ENCODE measurements at regions not wholly inside any gene's neighbourhood (a gene's known extent, or its start where the extent isn't known, plus 50 kb on each side); places are given as distances from the start of the nearest gene placed in this dataset.

DNA sequence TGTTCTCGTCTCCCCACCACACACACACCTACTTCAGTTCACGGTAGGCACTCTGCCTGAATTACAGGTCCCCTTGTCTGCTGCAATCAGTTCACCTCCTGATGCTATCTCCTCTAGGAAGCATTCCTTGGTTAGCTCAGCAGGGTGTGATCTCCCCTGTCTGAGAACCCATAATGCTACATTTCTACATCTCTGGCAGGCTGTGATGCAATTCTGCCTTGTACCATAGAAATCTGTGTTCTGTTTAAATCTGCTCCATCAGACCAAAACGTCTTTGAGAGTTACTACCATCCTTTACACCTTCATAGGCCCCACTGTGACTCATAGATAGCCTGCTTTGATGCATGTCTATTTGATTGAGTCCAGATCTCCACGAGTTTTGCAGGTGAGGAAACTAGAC, 103.9 kb downstream of the TTC32 start:
- TF ChIP-seq, protein P1, sequence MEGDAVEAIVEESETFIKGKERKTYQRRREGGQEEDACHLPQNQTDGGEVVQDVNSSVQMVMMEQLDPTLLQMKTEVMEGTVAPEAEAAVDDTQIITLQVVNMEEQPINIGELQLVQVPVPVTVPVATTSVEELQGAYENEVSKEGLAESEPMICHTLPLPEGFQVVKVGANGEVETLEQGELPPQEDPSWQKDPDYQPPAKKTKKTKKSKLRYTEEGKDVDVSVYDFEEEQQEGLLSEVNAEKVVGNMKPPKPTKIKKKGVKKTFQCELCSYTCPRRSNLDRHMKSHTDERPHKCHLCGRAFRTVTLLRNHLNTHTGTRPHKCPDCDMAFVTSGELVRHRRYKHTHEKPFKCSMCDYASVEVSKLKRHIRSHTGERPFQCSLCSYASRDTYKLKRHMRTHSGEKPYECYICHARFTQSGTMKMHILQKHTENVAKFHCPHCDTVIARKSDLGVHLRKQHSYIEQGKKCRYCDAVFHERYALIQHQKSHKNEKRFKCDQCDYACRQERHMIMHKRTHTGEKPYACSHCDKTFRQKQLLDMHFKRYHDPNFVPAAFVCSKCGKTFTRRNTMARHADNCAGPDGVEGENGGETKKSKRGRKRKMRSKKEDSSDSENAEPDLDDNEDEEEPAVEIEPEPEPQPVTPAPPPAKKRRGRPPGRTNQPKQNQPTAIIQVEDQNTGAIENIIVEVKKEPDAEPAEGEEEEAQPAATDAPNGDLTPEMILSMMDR (IDR thresholded peaks at IDR 0.05; ENCODE audit: low read depth, low read length, poor library complexity, severe bottlenecking), result no peak
- no peak for TF ChIP-seq EZH2phosphoT487 (IDR thresholded peaks at IDR 0.05; ENCODE audit: borderline replicate concordance, low read length)

Measured in DOHH2 (cell line).